Body of pancreas (tissue), 4 donors: ENCODE measurements at regions not wholly inside any gene's neighbourhood (a gene's known extent, or its start where the extent isn't known, plus 50 kb on each side); places are given as distances from the start of the nearest gene placed in this dataset.
A peak's percentile ranks its signal among the peaks of the same experiment; 100 is the strongest.

Source experiments
- ATAC-seq: fragments of 150-250 bp; one replicate; pipeline ENCODE4 v1.9.1; 2016
- DNase-seq, 4 donors: peaks; one replicate each; pipeline ENCODE4 v3.0.0-alpha.2; 2019
- H3K27ac ChIP-seq, 4 donors: fragments of 200-600 bp; sonication (generic); 1 replicate in 3 of 4; 2 replicates in 1 of 4; pipeline versions ENCODE4 v1.5.1 to v1.6.1; 2016 to 2019; ENCODE audit warnings: mild to moderate bottlenecking in 1 of 4, mixed read lengths in 1 of 4, moderate library complexity in 1 of 4
- H3K27me3 ChIP-seq, 2 donors: fragments of 200-600 bp; sonication (generic); one replicate each; pipeline ENCODE4 v1.6.0; 2016; ENCODE audit warnings: mild to moderate bottlenecking in 1 of 2
- H3K36me3 ChIP-seq, 2 donors: fragments of 200-600 bp; sonication (generic); replicated peaks in 1 of 2; 2 replicates each; pipeline ENCODE4 v1.5.1; 2016; ENCODE audit warnings: low read depth in 2 of 2; ENCODE audit not compliant: insufficient read depth in 1 of 2
- H3K4me1 ChIP-seq: fragments of 200-600 bp; sonication (generic); one replicate; pipeline ENCODE4 v1.6.0; 2016
- H3K4me3 ChIP-seq, 2 donors: fragments of 200-600 bp; sonication (generic); 1 replicate in 1 of 2; 2 replicates in 1 of 2; pipeline ENCODE4 v1.5.1; 2016 to 2019
- H3K9me3 ChIP-seq, 3 donors: fragments of 200-600 bp; sonication (generic); 1 replicate in 2 of 3; 2 replicates in 1 of 3; pipeline ENCODE4 v1.5.1; 2016
- POLR2A ChIP-seq, 3 donors: fragments of 450-650 bp; IDR thresholded peaks; one replicate each; pipeline ENCODE4 v1.6.1; 2016; ENCODE audit warnings: antibody characterized with exemption in 3 of 3, mild to moderate bottlenecking in 2 of 3
- WGBS, 2 donors: methylation state at CpG; one replicate each; pipeline ENCODE4 v1.1.5; 2017; 5-methylcytosine and 5-hydroxymethylcytosine counted together
- intact Hi-C: fragments of 100-400 bp; cut with DNase I; formaldehyde crosslinking; loops from one replicate; pipeline ENCODE4 v1.15.1; 2023
- TF ChIP-seq, protein P1 (sequence below), 7 experiments: fragments of 450-650 bp in 4 of 7; fragments of 200-600 bp in 3 of 7; sonication (generic) in 3 of 7; IDR thresholded peaks; one replicate each; pipeline ENCODE4 v1.5.1; 2016 to 2019; ENCODE audit warnings: antibody characterized with exemption in 7 of 7

DNA sequence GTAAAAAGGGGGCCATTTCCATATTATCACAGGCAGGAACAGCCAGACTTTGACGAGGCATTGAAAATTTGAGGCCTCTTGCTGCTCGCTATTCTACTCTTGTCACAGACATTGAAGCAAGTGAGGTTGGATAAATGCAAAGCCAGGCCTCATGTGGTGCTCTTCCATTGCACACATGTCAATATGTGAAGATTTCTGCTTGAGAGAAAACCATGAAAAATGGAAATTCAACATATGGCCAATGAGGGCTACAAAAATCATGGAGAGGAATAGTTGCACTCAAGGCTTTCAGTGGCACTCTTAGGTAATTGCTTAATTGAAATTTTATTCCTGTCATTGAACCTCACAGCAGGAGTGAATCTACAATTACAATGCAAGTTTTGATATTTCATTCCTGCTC is 185.6 kb upstream of the MBNL1 start:
- no peak overlapping the region for H3K4me3 ChIP-seq
- TF ChIP-seq, protein P1, sequence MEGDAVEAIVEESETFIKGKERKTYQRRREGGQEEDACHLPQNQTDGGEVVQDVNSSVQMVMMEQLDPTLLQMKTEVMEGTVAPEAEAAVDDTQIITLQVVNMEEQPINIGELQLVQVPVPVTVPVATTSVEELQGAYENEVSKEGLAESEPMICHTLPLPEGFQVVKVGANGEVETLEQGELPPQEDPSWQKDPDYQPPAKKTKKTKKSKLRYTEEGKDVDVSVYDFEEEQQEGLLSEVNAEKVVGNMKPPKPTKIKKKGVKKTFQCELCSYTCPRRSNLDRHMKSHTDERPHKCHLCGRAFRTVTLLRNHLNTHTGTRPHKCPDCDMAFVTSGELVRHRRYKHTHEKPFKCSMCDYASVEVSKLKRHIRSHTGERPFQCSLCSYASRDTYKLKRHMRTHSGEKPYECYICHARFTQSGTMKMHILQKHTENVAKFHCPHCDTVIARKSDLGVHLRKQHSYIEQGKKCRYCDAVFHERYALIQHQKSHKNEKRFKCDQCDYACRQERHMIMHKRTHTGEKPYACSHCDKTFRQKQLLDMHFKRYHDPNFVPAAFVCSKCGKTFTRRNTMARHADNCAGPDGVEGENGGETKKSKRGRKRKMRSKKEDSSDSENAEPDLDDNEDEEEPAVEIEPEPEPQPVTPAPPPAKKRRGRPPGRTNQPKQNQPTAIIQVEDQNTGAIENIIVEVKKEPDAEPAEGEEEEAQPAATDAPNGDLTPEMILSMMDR (IDR thresholded peaks at IDR 0.05) = no peak
- no peak for TF ChIP-seq POLR2A (IDR thresholded peaks at IDR 0.05)
- H3K4me1 ChIP-seq = no peaks in the 10 kb centered on the region
- WGBS, 2 donors = 82 to 97% methylated on average over 2 of the region's 2 CpGs
- H3K9me3 ChIP-seq = no peaks in the 10 kb centered on the region
- H3K36me3 ChIP-seq = no peaks in the 10 kb centered on the region
- intact Hi-C loops = no loop called here
- H3K27ac ChIP-seq = no peak overlapping the region
- no peak for ATAC-seq
- H3K27me3 ChIP-seq = no peaks in the 10 kb centered on the region
- DNase-seq = no peak

DNA sequence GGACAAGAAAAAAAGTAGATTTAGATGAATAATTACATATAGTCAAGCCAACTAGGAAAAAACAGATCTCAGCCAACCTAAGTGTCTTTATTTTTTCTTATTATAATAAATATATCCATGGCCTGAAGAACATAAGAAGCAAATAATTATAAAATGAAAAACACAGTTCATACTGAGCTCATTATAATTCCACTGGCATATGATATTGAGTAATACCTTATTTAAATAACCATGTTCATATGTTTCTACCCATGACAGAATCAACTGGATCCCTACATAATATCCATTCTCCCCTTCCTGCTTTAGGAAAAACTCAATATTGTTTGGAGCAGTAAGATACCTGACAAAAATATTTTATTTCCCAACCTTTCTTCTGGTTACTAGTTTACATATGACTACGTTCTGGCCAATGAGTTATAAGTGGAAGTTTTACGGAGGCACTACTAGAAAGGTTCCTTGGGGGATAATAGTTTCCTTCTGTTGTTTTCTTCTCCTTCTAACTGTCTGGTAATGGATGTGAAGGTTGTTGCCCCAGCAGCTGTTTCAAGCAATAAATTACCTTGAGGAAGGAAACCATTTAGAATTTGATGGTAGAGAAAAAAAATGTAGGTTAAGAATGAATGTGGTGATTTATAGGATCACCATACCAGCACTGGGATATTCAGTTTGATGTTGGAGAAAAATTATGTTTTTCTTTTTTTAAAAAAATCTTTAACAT is 184.1 kb upstream of the MBNL1 start:
- DNase-seq (no peak), ATAC-seq (no peak)
- no peak overlapping the region for H3K4me3 ChIP-seq
- H3K27me3 ChIP-seq = no peaks in the 10 kb centered on the region
- H3K9me3 ChIP-seq = no peaks in the 10 kb centered on the region
- no peak overlapping the region for H3K27ac ChIP-seq
- intact Hi-C loops = no loop called here
- no peaks in the 10 kb centered on the region for H3K4me1 ChIP-seq
- H3K36me3 ChIP-seq = no peaks in the 10 kb centered on the region
- TF ChIP-seq POLR2A (IDR thresholded peaks at IDR 0.05) = no peak
- TF ChIP-seq, protein P1 (IDR thresholded peaks at IDR 0.05) = no peak
- WGBS, 2 donors = 76 to 77% methylated on average over 2 of the region's 2 CpGs

DNA sequence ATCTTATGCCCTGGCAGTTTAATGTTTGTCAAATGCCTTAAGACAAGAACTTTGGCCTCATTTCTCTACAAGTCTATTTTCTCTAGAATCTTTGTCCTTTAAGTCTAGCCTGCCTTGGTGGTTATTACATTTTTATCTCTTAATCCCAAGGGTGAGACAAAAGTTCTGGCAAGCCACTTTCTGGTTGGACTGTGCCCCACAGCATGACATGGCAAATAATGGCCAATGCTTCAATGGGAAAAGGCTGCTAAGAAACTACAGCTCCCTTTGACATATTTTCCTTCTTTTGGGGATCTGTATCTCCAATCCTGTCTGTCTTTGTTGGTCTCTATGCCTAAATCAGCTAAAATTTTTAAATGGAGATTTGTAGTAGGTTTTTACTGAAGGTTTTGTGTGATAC is 181.6 kb upstream of the MBNL1 start:
- no peak overlapping the region for H3K4me3 ChIP-seq
- no peak for TF ChIP-seq POLR2A (IDR thresholded peaks at IDR 0.05)
- TF ChIP-seq, protein P1 (IDR thresholded peaks at IDR 0.05) = no peak
- no peaks in the 10 kb centered on the region for H3K4me1 ChIP-seq
- H3K36me3 ChIP-seq = no peaks in the 10 kb centered on the region
- H3K9me3 ChIP-seq = no peaks in the 10 kb centered on the region
- intact Hi-C loops = no loop called here
- no peak overlapping the region for H3K27ac ChIP-seq
- no peaks in the 10 kb centered on the region for H3K27me3 ChIP-seq
- DNase-seq (peak in 1 of 4 donors; percentile 5), ATAC-seq (no peak)

DNA sequence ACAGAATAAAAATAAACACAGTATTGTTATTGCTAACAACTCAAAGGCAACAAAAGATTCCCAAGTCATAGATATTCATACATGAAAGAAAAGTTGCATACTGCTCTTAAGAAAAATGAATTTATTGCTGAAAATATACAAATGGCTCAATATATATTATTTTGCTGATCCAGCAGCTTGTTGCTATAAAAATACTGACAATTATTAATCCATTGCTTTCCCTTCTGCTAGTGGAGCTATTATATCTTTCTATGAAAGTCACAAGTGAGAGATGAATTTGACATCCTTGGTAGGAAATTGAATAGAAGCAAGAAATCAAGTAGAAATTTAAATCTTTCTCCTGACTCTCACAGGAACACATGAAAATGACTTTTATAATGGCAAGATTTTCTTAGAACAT is 179.2 kb upstream of the MBNL1 start:
- DNase-seq (no peak), ATAC-seq (no peak)
- no peaks in the 10 kb centered on the region for H3K4me1 ChIP-seq
- no peak overlapping the region for H3K27ac ChIP-seq
- TF ChIP-seq, protein P1 (IDR thresholded peaks at IDR 0.05) = no peak
- TF ChIP-seq POLR2A (IDR thresholded peaks at IDR 0.05) = no peak
- no peaks in the 10 kb centered on the region for H3K36me3 ChIP-seq
- H3K9me3 ChIP-seq = no peaks in the 10 kb centered on the region
- intact Hi-C loops = no loop called here
- H3K4me3 ChIP-seq = no peak overlapping the region
- H3K27me3 ChIP-seq = no peaks in the 10 kb centered on the region

DNA sequence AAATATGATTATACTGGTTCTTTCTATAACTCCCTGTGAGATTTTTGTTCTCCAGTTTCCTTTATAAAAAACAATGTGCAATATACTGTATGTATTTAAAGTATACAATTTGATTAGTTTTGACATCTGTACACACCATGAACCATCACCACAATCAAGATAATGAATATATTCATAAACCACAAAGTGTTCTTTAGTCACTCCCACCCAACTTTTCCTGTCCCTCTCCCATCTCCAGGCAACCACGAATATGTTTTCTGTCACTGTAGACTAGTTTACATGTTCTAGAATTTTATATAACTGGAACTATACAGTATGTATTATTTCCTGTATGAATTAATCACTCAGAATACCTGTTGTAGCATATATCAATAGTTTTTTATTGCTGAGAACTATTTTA is 177.0 kb upstream of the MBNL1 start:
- no peaks in the 10 kb centered on the region for H3K4me1 ChIP-seq
- no peaks in the 10 kb centered on the region for H3K27me3 ChIP-seq
- no peak for ATAC-seq
- DNase-seq = no peak
- H3K4me3 ChIP-seq = no peak overlapping the region
- intact Hi-C loops = no loop called here
- H3K36me3 ChIP-seq = no peaks in the 10 kb centered on the region
- no peak overlapping the region for H3K27ac ChIP-seq
- TF ChIP-seq, protein P1 (IDR thresholded peaks at IDR 0.05) = no peak
- 66 to 73% methylated on average over 1 of the region's 1 CpG for WGBS, 2 donors
- H3K9me3 ChIP-seq = no peaks in the 10 kb centered on the region
